A673 (cell line): ENCODE measurements at regions not wholly inside any gene's neighbourhood (a gene's known extent, or its start where the extent isn't known, plus 50 kb on each side); places are given as distances from the start of the nearest gene placed in this dataset.

Source experiments
- BruUV-seq: library from RNA; stranded (reverse); fragments of 400-500 nt; replicated peaks from 2 replicates; lab custom pipeline; 2021; lab: Mats Ljungman, UMichigan
- CTCF ChIA-PET: fragments of 300-600 bp; sonication (Branson Sonifier 250); formaldehyde crosslinking; loops from one replicate; lab custom pipeline; 2022; ENCODE audit warnings: antibody characterized with exemption; lab: Charles Lee
- POLR2A ChIA-PET: fragments of 300-600 bp; sonication (Branson Sonifier 250); formaldehyde crosslinking; loops from one replicate; lab custom pipeline; 2022; ENCODE audit warnings: antibody characterized with exemption; ENCODE audit not compliant: low non-redundant PET; lab: Charles Lee
- DNase-seq: peaks from one replicate; pipeline ENCODE4 v3.0.0-alpha.2; 2015; ENCODE audit warnings: low spot score
- H3K27ac ChIP-seq: fragments of 200-600 bp; sonication (generic); 2 replicates; pipeline ENCODE4 v1.5.1; 2016; ENCODE audit warnings: mixed run types, low read depth, mild to moderate bottlenecking, mixed read lengths, antibody characterized with exemption, low read length; ENCODE audit not compliant: poor library complexity, severe bottlenecking
- H3K27me3 ChIP-seq: fragments of 200-600 bp; sonication (generic); replicated peaks from 2 replicates; pipeline ENCODE4 v1.6.1; 2017; ENCODE audit warnings: mixed run types, low read depth, mild to moderate bottlenecking, mixed read lengths, antibody characterized with exemption, low read length; ENCODE audit not compliant: insufficient read depth, poor library complexity
- H3K36me3 ChIP-seq: fragments of 200-600 bp; sonication (generic); 2 replicates; pipeline ENCODE4 v1.6.1; 2016; ENCODE audit warnings: mixed run types, mild to moderate bottlenecking, mixed read lengths, antibody characterized with exemption, low read length; ENCODE audit not compliant: insufficient read depth, poor library complexity, severe bottlenecking
- H3K4me1 ChIP-seq: fragments of 200-600 bp; sonication (generic); 2 replicates; pipeline ENCODE4 v1.6.1; 2017; ENCODE audit warnings: mixed run types, mild to moderate bottlenecking, mixed read lengths, antibody characterized with exemption, low read length; ENCODE audit not compliant: insufficient read depth, poor library complexity, severe bottlenecking
- H3K4me3 ChIP-seq: fragments of 200-600 bp; sonication (generic); 2 replicates; pipeline ENCODE4 v1.5.1; 2016; ENCODE audit warnings: low read depth, mixed run types, mild to moderate bottlenecking, mixed read lengths, low read length; ENCODE audit not compliant: poor library complexity, severe bottlenecking
- H3K9me3 ChIP-seq: fragments of 200-600 bp; sonication (generic); 2 replicates; pipeline ENCODE4 v1.6.1; 2016; ENCODE audit warnings: mixed run types, low read depth, mild to moderate bottlenecking, mixed read lengths, antibody characterized with exemption, low read length; ENCODE audit not compliant: poor library complexity, severe bottlenecking
- CTCF ChIP-seq: fragments of 300-800, 200-600 bp; sonication (generic); conservative IDR thresholded peaks from 2 replicates; pipeline ENCODE4 v1.5.1; 2017; ENCODE audit warnings: low read depth, mild to moderate bottlenecking, antibody characterized with exemption, low read length, moderate library complexity, mixed read lengths
- EZH2 ChIP-seq: fragments of 200-600 bp; sonication (generic); IDR thresholded peaks from 2 replicates; pipeline ENCODE4 v1.6.1; 2017; ENCODE audit warnings: borderline replicate concordance, low read depth, mild to moderate bottlenecking, mixed read lengths, antibody characterized with exemption, low read length; ENCODE audit not compliant: poor library complexity, severe bottlenecking
- intact Hi-C: fragments of 100-400 bp; cut with micrococcal nuclease; formaldehyde crosslinking; loops from one replicate; pipeline ENCODE4 v1.10.0; 2022; ENCODE audit not compliant: unreplicated experiment

DNA sequence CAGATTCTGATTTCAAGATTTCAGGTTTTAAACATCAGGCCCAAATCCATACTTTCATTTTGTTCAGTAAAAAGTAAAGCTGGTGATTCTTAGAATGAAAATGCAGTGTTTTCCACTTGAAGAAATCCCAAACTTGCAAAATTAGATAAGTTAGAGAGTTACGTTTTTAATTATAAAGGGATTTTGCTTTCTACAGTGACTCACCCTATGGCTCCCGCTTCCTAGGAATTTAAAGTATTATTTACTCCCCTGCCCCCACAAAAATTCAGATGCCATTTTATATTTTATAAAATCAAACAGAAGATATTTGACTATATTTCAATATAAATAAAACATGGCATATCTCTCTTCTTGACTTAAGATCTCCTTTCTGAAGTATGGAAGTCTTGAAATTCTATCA lies 402.9 kb downstream of the ZSWIM6 start:
- H3K27me3 ChIP-seq: no peaks in the 10 kb centered on the region
- H3K4me1 ChIP-seq: peaks cover 16% of the 10 kb centered on the region
- H3K36me3 ChIP-seq: no peaks in the 10 kb centered on the region
- TF ChIP-seq EZH2 (no peak), CTCF (no peak)
- intact Hi-C loops: no loop called here
- BruUV-seq: no TSS peak
- no peak overlapping the region for H3K27ac ChIP-seq
- no peak overlapping the region for H3K4me3 ChIP-seq
- ChIA-PET POLR2A (no interaction called here), CTCF (no interaction called here)
- H3K9me3 ChIP-seq: no peaks in the 10 kb centered on the region
- DNase-seq: no peak

GRCh38 chr5:61735531-61735930 lies 403.5 kb downstream of the ZSWIM6 start:
- Histone ChIP-seq H3K4me1 (peaks cover 12% of the 10 kb centered on the region), H3K36me3 (no peaks in the 10 kb centered on the region), H3K4me3 (no peak overlapping the region), H3K27me3 (no peaks in the 10 kb centered on the region), H3K27ac (no peak overlapping the region), H3K9me3 (no peaks in the 10 kb centered on the region)
- ChIA-PET CTCF (no interaction called here), POLR2A (no interaction called here)
- no peak for TF ChIP-seq EZH2
- no peak for TF ChIP-seq CTCF
- BruUV-seq: no TSS peak
- intact Hi-C loops: no loop called here
- no peak for DNase-seq

- POLR2A ChIA-PET: no interaction called here
- intact Hi-C loops: no loop called here
- DNase-seq: no peak
- Histone ChIP-seq H3K4me1 (peaks cover 9% of the 10 kb centered on the region), H3K27ac (no peak overlapping the region), H3K9me3 (no peaks in the 10 kb centered on the region), H3K27me3 (no peaks in the 10 kb centered on the region), H3K4me3 (no peak overlapping the region), H3K36me3 (no peaks in the 10 kb centered on the region)
- BruUV-seq: no TSS peak
- CTCF ChIA-PET: no interaction called here
- TF ChIP-seq EZH2 (no peak), CTCF (no peak)
Observed at GRCh38 chr5:61735995-61736394, 403.9 kb downstream of the ZSWIM6 start.
